Brain pericyte (primary cell): ENCODE measurements at regions not wholly inside any gene's neighbourhood (a gene's known extent, or its start where the extent isn't known, plus 50 kb on each side); places are given as distances from the start of the nearest gene placed in this dataset.
"Not testable (repeated sequence)": the region's sequence is repeated elsewhere in the genome, so short reads cannot be mapped to it uniquely, and the experiment has no call there.

Experiments
- DNase-seq: peaks from one replicate; pipeline ENCODE4 v3.0.0-alpha.2; 2012; ENCODE audit warnings: low read depth, low spot score

DNA sequence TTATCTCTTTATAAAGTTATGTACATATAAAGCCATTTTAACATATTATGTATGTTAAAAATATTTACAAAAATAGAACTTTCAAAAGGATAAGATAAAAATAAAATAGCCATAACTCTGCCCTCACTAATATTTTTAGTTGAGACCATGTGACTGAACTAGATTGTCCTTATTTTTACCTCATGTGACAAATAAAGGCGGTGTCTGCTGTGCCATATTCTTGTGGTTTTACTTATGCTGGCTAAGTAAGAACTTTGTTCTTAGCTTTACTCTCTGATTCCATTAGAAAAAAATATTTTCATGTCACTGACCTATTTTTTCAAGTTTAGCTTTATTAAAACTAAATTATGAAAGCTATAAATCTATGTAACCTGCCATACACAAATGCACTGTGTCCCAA lies 135.6 kb upstream of the TSC22D1 start:
- DNase-seq: no peak

DNA sequence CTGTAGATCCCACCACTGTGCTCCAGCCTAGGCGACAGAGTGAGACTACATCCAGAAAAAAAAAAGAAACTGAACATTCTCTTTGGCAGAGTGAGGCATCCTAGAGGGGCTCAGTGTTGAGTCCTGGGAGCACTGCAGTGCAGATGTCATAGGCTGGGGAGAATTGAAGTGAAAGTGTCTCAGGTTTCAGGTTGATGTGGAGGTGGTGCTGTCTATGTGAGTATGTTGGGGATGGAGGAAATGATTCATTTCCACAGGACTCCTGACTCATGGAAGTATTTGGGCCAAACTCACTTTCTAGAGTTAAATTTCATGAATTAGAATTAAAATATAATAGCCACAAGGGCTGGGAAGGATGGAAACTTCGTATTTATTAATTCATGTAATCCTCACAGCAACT lies 134.4 kb upstream of the TSC22D1 start:
- DNase-seq: no peak

DNA sequence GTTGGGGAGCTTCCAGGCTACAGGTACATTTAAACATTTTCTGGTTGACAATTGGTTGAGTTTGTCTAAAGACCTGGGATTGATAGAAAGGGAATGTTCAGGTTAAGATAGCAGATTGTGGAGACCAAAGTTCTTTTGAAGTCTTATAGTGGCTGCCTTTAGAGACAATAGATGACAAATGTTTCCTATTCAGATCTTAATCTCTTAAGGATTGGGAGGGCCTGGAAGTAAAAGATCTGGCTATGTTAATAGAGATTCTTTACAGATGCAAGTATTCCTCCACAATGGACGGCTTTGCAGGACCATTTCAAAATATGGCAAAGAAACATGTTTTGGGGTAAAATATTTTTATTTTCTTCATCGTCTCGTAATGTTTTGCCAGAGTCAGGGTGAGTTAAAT lies 128.7 kb upstream of the TSC22D1 start:
- not testable (repeated sequence) for DNase-seq

DNA sequence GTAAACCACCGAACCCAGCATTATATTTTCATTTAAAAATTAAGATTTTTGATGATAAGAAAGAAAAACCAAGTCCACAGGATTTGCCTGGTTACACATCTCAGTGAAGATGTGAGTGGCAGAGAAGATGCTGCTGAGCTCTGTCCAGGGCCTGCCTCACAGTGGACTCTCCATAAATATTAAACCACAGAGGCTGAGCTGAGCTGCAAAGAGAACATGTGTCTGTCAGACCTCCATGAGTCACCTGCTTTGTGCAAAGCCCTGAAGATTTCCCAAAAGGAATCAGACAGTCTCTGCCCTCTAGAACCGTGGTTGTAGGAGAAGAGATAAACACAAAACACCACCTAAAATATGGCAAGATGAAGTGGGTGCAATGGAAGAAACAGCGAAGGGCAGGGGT lies 127.2 kb upstream of the TSC22D1 start:
- no peak for DNase-seq

DNA sequence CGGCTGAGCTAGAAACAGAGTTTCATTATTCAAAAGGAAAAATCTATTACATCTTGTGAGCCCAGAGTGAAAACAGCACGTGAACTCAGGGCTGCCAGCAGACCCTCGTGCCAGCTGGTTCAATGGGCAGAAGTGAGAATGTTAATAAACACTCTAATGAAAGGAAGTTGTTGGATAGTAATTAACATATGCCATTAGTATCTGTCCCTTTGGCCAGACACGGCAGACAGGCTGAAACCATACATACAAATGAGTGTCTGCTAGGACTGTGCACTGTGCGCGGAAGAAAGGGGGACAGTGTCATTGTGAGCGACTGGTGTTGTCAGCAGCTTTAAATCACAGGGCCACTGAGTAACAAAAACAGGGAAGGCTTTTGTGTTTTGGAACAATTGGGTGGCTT lies 121.9 kb upstream of the TSC22D1 start:
- no peak for DNase-seq

DNA sequence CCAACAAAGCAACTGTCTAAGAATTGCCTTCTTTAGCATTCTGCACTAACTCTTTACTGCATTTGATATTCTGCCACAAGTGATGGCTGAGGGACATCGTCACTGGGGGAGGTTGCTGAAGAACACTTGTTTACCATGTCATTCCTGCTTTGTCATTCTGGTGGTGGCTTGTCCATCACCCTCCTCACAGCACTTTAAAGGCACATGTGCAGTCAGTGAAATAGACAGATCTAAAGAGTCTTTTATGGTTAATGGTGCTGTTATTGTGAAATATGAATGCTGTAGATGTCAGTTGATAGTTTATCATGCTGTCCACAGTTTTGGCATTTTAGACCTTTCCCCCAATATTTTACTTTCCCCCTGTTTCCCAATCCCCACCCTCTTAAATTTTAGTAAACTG lies 120.9 kb upstream of the TSC22D1 start:
- DNase-seq: no peak

DNA sequence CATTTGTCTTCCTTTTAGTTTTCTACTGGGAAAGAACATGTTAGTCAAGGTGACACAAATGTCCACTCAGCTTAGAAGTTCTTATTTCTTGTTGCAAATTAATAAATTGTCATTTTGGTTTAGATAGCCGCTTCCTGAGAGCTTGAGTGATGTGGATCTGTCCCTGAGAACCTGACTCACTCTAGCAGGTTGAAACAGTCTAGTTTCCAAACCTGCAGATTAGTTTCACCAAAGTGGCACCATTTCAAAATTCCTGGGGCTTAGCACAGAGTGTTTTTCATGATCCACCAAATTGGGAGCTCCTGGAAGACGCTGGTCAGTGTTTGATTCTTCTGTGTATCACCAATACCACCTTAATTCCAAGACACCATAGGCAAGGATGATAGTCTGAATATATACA lies 119.4 kb upstream of the TSC22D1 start:
- no peak for DNase-seq

DNA sequence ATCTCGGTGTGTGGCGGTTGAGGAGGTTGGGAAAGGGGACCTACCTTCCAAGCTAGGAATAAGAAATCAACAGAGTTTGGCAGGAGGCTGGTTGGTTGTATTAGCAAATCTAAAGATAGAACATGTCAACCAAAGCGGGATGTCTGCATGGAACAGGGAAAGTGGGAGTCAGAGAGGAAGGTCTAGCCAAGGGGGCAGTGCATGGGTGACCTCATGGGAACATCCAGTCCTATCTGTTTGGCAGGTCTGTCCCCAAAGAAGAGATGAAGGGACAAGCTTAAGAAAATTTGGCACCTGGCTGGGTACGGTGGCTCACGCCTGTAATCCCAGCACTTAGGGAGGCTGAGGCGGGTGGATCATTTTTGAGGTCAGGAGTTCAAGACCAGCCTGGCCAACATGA lies 118.7 kb upstream of the TSC22D1 start:
- no peak for DNase-seq

DNA sequence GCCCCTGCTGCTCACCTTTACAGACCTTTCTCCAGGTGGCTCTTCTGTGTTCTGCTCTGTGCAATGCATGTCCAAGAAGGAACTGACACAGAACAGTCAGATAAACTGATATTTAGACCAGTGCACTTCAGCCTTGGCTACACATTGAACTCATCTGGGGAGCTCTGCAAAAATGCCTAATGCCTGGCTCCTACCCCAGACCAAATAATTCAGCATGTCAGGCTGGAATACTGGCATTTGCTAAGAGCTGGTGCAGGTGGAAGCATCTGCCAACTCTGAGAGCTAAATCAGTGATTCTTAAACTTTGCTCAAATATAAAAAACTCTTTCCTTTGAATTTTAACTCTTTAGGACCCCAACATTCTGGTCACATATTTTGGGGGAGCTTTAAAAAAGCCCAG lies 118.2 kb upstream of the TSC22D1 start:
- no peak for DNase-seq

DNA sequence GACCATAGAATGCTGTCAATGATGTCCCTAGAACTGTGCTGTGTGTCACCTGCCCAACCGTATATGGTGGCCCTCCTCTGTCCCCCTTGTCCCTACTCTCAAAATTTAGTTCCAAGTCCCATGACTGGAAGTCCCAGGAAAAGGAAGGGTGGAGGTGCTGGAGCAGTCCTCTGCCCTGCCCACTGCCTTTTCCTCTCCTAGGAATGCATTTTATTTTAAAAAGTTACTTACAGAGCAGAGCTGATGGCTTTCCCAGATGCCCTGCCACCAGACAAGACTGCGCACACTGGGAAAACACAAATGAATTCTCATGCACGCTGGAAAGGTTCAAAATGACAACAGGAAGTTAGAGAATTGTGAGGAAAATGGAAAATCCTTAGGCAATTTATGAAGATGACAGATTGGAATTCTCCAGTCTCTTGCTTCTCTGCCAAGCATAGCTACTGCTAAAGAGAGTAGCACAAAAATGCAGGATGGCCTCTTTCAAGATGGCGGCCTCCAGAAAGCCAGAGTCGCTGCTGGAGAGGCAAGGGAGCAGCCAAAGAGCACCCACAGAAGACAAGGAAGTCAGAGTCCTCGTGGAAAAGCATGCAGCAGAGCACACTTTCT lies 117.1 kb upstream of the TSC22D1 start:
- DNase-seq: no peak

DNA sequence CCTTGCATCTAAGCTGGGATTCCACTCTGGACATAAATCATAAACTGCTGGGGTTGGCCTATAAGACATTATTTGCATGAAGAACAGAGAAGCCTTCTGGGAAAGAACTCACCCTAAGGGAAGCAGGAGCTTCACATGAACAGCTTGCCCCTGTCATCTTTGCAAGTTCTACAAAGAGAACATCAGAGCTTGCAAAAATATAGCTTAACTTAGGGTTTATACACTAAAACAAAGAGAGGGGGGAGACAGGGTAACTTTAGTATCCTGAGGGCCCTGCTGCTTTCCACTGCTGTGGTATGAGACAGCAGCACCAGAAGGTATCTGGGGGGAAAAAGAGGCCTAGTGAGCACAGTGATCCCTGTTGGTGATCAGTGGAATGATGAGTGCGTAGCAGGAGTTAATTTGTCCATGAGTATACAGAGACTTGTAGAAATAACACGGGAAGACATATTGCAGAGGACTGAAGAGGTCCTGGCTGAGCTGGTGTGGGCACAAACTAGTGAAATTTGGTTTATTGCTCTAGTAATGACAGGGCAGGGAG lies 116.1 kb upstream of the TSC22D1 start:
- DNase-seq: no peak

DNA sequence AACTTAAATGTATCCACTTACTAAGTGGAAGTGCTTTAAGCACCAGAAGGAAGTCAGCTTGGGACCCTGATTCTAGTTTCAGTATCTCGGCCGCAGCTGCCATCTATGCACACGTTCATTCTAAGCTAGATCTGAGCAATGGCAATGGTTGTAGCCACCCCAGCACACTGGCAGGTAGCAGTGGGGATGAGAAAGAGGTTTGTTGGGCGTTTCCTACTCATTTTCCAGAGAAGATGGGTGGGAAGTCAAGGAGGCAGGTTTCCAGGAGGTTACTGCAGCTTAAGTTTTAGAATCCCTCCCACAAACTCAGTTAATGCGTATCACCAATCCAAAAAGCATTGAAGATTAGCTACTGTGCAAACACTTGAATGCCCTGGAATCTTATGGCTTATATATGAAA lies 114.2 kb upstream of the TSC22D1 start:
- DNase-seq: no peak

DNA sequence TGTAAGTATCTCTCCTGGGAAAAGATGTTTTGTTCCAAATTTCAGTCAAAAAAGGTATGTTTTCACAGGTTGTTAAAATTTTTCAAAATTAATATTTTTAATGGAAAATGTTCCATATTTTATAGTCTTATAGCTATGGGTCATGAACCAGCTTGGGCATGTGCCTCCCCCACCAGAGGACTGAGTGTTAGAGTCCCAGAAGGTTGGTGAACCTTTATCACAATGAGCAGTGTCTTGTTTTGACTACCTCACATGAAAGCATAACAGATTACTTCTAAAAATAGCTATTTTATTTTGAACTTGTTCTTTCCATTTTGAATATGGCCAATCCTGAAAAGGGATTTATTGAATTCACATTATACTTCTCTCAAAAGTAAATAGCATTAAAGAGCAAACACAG lies 112.5 kb upstream of the TSC22D1 start:
- no peak for DNase-seq

DNA sequence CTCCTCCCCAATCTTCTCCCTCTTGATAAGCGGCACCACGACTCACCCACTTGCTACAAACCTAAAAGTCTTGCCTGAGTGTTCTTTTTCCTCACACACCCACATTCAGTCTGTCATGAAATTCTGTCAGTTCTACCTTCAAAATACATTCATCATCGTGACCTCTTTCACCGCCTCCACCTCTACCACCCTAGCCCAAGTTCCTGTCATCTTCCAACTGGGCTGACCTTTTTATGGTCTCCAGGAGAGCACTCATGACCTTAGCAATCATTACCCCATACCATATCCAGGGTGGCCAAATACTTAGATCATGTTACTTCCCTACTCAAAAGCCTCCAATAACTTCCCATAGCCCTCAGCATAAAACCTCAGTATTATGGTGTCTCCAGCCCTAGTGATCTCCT lies 110.4 kb upstream of the TSC22D1 start:
- DNase-seq: no peak

DNA sequence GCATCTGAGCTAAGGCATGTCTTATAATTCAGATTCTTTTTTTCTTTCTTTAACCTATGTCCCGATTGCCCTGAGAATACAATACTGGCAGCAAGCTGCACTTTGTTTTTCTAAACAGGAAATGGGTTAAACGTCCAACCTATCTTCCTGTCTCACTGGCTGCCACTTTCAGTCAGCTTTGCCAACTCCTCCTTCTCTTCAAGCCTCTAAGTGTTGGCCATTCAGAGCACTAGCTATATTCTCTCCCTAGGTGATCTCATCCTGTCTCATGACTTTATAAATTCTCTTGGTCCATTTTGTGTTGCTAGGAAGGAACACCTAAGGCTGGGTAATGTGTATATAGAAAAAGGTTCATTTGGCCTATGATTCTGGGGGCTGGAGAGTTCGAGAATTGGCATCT lies 109.5 kb upstream of the TSC22D1 start:
- DNase-seq: no peak

DNA sequence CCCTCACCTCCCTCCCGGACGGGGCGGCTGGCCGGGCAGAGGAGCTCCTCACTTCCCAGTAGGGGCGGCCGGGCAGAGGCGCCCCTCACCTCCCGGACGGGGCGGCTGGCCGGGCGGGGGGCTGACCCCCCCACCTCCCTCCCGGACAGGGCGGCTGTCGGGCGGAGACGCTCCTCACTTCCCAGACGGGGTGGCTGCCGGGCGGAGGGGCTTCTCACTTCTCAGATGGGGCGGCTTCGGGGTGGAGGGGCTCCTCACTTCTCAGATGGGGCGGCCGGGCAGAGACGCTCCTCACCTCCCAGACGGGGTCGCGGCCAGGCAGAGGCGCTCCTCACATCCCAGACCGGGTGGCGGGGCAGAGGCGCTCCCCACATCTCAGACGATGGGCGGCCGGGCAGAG lies 106.3 kb upstream of the TSC22D1 start:
- not testable (repeated sequence) for DNase-seq

DNA sequence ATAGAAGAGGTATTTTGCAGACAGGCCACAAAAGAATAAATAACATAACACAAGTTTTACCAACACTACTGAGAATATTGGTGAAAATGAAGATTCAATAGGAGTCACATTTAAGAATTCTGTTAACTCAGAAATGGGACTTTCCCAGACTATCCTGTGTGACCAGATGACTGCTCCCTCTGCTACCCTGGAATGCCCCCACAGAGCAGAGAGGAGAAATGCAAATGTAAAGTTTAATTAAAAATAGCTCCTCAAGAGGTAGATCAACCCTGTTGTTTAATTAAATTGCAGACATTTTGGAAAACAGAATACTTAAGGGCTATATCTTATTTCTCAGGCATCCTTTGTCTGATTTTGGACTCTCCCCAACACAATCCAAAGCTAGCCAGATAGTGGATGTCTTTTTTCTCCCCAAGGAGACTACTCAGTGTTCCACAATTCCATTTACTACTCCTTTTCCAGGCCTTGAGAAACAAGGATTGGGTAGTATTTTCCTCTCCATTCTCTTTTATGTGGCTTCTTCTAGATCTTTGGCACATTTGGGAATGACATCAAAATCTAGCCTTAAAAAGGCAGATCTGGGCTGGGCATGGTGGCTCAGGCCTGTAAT lies 104.7 kb upstream of the TSC22D1 start:
- DNase-seq: no peak

DNA sequence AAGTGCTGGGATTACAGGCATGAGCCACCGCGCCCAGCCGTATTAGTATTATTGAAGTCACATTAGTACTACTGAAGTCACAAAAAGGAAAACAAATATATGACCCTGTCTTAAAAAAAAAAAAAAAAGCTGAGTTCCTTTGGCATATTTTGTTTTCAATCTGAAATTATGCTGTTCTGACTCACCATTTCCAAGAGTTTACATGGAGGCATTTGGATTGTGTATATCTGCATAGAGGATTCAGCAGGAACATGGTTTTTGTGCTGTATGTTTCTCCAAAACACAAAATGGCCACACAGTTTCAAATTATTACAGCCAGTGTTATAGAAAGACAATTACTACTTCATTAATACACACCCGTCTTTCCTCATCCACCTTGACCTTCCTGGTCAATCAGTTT lies 103.5 kb upstream of the TSC22D1 start:
- DNase-seq: no peak

DNA sequence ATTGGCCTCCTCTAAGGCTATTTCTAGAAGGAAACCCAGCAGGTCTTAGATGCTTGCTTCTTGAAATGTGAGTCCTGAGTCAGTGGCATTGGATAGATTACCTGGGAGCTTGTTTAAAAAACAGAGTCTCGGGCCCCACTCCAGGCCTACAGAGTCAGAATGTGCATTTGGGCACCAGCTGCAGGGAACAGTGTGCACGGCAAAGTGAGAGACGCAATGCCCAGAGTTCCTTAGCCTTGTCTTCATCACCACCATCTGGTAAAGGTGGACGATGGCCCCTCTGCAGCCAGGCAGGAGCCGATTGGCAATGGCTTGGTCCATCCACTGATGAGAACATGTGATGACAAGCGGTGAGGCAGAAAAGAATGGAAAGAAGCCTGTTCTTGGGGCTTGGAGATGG lies 102.1 kb upstream of the TSC22D1 start:
- DNase-seq: no peak

DNA sequence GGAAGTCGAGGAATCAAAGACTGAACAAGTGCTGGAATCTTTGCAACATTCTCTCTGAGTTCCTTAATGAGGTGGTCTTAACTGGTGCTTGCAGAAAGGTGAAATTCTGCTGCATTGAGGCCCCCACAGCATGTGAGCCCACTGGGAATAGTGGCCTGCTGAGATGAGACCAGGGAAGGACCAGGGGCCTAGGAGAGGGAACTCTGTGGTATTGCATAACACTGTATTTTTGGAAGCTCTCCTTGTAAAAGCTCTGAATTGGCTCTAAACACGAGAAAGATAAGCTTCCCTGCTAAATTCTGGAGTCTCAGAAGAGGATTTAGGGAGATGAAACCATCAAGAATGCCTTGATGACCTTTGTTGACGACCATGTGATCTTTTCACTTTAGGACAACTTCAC lies 100.4 kb upstream of the TSC22D1 start:
- DNase-seq: no peak

DNA sequence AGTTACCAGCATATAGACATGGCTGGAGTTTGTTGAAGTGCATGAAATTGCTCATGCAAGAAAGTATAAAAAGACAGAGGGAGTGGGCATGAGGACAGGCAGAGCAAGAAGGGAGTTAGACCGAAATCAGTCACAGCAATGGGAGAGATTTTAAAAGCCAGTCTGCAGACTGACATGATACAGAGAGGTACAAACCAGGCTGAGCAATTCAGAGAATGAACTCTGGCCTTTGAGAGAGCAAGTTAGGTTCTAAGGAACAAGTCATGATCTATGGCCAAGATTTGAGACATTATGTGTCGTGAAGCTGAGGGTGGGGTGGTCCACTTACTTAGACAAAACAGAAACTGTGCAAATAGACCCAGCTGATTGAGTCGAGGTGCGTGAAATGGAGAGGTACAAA lies 93.4 kb upstream of the TSC22D1 start:
- no peak for DNase-seq

DNA sequence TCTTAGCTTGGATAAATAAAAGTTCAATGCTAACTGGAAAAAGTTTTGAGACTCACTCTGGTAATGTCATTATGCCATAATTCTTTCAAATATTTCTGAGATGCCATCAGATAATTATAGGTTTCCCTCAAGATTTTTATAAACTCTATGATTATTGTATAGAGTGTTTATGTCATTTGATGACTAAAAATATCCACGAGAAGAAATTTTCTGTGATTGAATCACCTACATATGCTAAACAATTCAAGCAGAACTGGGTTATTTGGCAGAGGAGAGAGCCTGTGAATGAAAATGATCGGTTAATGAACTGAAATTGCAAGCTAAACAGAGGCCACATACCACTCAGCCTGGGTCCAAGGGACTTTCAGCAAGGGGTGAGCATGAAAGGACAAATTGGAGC lies 92.6 kb upstream of the TSC22D1 start:
- no peak for DNase-seq

DNA sequence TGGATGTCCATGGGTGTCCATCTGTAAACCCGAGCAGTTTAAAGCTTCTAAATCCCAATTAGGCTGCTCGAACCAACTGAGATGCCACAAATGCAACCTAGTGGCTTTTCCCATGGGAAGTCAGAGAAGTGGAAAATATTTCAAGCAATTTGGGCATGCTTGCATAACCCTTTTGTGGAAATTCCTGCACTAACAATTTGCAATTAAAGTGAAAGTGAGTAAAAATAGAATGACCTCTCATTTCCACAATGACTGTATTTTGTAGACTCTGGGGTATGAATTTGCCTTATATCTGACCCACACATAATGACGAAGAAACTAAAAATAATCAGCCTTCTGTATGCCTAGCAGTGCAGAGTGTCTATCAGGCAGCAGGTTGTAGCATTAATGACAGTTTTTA lies 91.8 kb upstream of the TSC22D1 start:
- no peak for DNase-seq

DNA sequence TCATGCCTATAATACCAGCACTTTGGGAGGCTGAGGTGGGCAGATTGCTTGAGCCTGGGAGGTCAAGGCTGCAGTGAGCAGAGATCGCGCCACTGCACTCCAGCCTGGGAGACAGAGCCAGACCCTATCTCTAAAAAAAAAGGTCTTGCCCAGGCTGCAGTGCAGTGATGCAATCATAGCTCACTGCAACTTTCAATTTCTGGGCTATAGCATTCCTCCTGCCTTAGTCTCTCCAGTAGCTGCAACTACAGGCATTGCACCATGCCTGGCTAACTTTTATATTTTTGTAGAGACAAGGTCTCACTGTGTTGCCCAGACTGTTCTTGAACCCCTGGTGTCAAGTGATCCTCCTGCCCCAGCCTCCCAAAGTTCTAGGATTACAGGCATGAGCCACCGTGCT lies 90.4 kb upstream of the TSC22D1 start:
- not testable (repeated sequence) for DNase-seq
